Uterus (tissue), 3 donors: ENCODE measurements at regions not wholly inside any gene's neighbourhood (a gene's known extent, or its start where the extent isn't known, plus 50 kb on each side); places are given as distances from the start of the nearest gene placed in this dataset.
"Not testable (repeated sequence)": the region's sequence is repeated elsewhere in the genome, so short reads cannot be mapped to it uniquely, and the experiment has no call there.

Experiments
- DNase-seq, 2 donors: peaks; one replicate each; pipeline ENCODE4 v3.0.0-alpha.2; 2019 to 2020
- H3K27ac ChIP-seq, 2 donors: fragments of 200-600 bp; sonication (generic); 1 replicate in 1 of 2; 2 replicates in 1 of 2; pipeline ENCODE4 v1.5.1; 2016 to 2018
- H3K27me3 ChIP-seq, 2 donors: fragments of 200-600 bp; sonication (generic); one replicate each; pipeline ENCODE4 v1.5.1; 2018 to 2019; ENCODE audit warnings: control low read depth in 1 of 2
- H3K36me3 ChIP-seq, 2 donors: fragments of 200-600 bp; sonication (generic); one replicate each; pipeline ENCODE4 v1.5.1; 2019; ENCODE audit warnings: control low read depth in 1 of 2
- H3K4me1 ChIP-seq, 2 donors: fragments of 200-600 bp; sonication (generic); one replicate each; pipeline ENCODE4 v1.5.1; 2018 to 2019; ENCODE audit warnings: control low read depth in 1 of 2
- H3K4me3 ChIP-seq, 2 donors: fragments of 200-600 bp; sonication (generic); 1 replicate in 1 of 2; 2 replicates in 1 of 2; pipeline ENCODE4 v1.5.1; 2018 to 2019; ENCODE audit warnings: mild to moderate bottlenecking in 1 of 2
- H3K9me3 ChIP-seq, 2 donors: fragments of 200-600 bp; sonication (generic); one replicate each; pipeline ENCODE4 v1.5.1; 2019; ENCODE audit warnings: control low read depth in 1 of 2
- intact Hi-C: fragments of 100-400 bp; cut with DNase I; formaldehyde crosslinking; loops from one replicate; pipeline ENCODE4 v1.15.1; 2023; ENCODE audit warnings: low total_unique reads
- donor health status: DM: yes; HTN: yes; CAD: no.

DNA sequence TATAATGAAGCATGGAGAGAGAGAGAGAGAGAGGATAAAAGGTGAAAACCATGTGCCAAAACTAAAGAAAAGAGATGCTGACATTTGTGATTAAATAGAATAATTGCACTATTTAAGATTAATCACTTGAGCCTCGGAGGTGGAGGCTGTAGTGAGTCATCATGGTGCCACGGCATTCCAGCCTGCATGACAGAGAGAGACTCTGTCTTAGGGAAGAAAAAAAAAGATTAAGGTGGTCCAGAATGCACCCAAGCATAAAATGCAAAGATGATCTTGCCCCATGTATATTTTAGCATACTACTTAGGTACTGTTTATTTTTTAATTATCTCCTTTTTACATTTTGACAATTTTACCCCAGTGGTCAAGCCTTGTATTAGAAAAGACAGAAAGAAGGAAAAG lies 742.5 kb downstream of the SPATA31A1 start:
- DNase-seq, H3K9me3 ChIP-seq, intact Hi-C loops, H3K27ac ChIP-seq, H3K27me3 ChIP-seq, H3K4me3 ChIP-seq, H3K36me3 ChIP-seq, H3K4me1 ChIP-seq: not testable (repeated sequence)

GRCh38 chr9:40106003-40106782 lies 750.7 kb downstream of the SPATA31A1 start:
- peak overlapping the region; percentile 36 to 53 for H3K4me3 ChIP-seq
- intact Hi-C loops, H3K36me3 ChIP-seq, H3K4me1 ChIP-seq, H3K27me3 ChIP-seq, H3K9me3 ChIP-seq: not testable (repeated sequence)
- peak; percentile 11 to 37 for DNase-seq
- peak overlapping the region; percentile 60 to 83 for H3K27ac ChIP-seq

GRCh38 chr9:40106783-40107248 lies 751.3 kb downstream of the SPATA31A1 start:
- DNase-seq, H3K9me3 ChIP-seq, intact Hi-C loops, H3K36me3 ChIP-seq, H3K27me3 ChIP-seq, H3K4me1 ChIP-seq: not testable (repeated sequence)
- H3K4me3 ChIP-seq: peak overlapping the region; percentile 36 to 53
- peak overlapping the region; percentile 36 to 83 for H3K27ac ChIP-seq

GRCh38 chr9:40107251-40107650 lies 751.8 kb downstream of the SPATA31A1 start:
- H3K27me3 ChIP-seq, H3K27ac ChIP-seq, DNase-seq, H3K4me1 ChIP-seq, H3K9me3 ChIP-seq, H3K36me3 ChIP-seq, intact Hi-C loops, H3K4me3 ChIP-seq: not testable (repeated sequence)

DNA sequence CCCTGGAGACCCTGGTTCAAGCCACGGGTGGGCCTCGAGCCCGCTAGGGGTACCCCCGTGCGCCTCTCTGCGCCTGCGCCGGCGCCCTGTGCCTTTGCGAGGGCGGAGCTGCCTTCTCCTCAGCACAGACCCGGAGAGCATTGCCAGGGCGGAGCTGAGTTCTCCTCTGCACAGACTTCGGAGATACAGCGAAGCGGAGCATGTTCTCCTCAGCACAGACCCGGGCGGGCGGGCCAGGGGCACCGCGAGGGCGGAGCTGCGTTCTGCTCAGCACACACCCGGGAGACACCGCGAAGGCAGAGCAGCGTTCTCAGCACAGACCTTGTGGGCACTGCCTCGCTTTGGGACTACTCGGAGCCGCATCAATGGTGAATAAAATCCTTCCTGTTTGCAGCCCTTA lies 753.0 kb downstream of the SPATA31A1 start:
- H3K27me3 ChIP-seq, intact Hi-C loops, H3K4me3 ChIP-seq, DNase-seq, H3K27ac ChIP-seq, H3K36me3 ChIP-seq, H3K9me3 ChIP-seq, H3K4me1 ChIP-seq: not testable (repeated sequence)

GRCh38 chr9:40110751-40111150 lies 755.3 kb downstream of the SPATA31A1 start:
- H3K4me1 ChIP-seq, H3K27ac ChIP-seq, H3K4me3 ChIP-seq, intact Hi-C loops, H3K36me3 ChIP-seq, H3K9me3 ChIP-seq, H3K27me3 ChIP-seq, DNase-seq: not testable (repeated sequence)

DNA sequence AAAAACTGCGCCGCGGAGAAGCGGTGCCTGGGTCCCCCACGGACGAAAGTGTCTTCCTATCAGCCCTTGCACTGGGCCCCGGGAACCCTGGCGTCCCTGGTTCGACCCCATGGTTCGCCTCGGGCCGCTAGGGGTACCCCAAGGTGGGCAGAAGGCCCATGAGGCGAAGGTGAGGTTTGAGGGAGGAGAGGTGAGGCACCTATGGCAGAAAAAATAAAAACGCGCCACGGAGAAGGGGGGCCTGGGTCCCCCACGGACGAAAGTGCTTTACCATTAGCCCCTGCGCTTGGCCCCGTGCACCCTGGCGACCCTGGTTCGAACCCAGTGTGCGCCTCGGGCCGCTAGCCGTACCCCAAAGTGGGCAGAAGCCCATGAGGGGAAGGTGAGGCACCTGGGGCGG lies 756.1 kb downstream of the SPATA31A1 start:
- DNase-seq, intact Hi-C loops, H3K36me3 ChIP-seq, H3K27ac ChIP-seq, H3K4me3 ChIP-seq, H3K4me1 ChIP-seq, H3K9me3 ChIP-seq, H3K27me3 ChIP-seq: not testable (repeated sequence)

GRCh38 chr9:40130598-40130997 lies 775.1 kb downstream of the SPATA31A1 start:
- H3K27me3 ChIP-seq, H3K36me3 ChIP-seq, H3K9me3 ChIP-seq, H3K4me3 ChIP-seq, DNase-seq, intact Hi-C loops, H3K4me1 ChIP-seq, H3K27ac ChIP-seq: not testable (repeated sequence)

GRCh38 chr9:40169204-40169603 lies 813.7 kb downstream of the SPATA31A1 start:
- DNase-seq, intact Hi-C loops, H3K9me3 ChIP-seq, H3K27ac ChIP-seq, H3K4me1 ChIP-seq, H3K4me3 ChIP-seq, H3K36me3 ChIP-seq, H3K27me3 ChIP-seq: not testable (repeated sequence)

- H3K27ac ChIP-seq, H3K36me3 ChIP-seq, H3K4me1 ChIP-seq, intact Hi-C loops, H3K9me3 ChIP-seq, H3K27me3 ChIP-seq, DNase-seq, H3K4me3 ChIP-seq: not testable (repeated sequence)
Measured at GRCh38 chr9:40173316-40173715, 817.8 kb downstream of the SPATA31A1 start.

DNA sequence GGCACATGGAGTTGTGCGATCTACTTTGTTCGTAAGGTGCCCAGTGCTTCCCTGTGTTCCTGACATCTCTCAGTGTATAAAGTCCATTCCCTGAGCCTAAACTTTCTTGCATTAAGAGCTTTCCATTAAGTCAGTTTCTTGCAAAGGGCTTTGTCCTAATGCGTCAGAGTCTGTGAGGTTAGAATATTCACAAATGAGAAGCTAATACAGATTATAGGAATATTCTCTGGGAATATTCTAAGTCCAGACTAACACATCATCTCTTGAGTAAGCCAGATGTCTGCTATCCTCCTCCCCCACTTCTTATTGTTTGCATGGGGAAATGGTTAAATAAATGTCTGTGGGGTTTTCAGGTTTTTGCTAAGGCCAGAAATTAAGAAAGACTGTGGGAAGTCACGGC lies 818.6 kb downstream of the SPATA31A1 start:
- H3K27me3 ChIP-seq, DNase-seq, H3K4me3 ChIP-seq, H3K9me3 ChIP-seq, H3K27ac ChIP-seq, H3K4me1 ChIP-seq, intact Hi-C loops, H3K36me3 ChIP-seq: not testable (repeated sequence)

DNA sequence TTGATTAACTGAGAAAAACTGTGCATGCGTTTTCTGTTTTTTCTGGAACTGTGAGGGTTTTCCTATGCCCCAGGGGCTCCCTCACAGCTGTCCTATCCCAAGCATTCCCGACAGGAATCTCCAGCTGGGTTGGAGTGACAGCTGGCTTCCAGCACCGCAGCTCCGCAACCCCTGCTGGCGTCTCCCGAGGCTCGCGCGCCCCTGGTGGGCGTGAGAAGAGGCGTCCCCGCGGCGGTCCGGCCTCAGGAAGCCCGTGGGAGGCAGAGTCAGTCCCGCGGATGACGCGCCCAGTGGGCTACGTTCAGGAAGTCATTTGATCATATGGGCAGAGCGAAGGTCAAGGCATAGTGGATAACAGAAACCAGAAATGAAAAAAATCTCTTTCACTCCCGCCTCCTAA lies 821.9 kb downstream of the SPATA31A1 start:
- H3K27me3 ChIP-seq, H3K9me3 ChIP-seq, H3K4me1 ChIP-seq, H3K36me3 ChIP-seq, H3K27ac ChIP-seq, intact Hi-C loops, DNase-seq, H3K4me3 ChIP-seq: not testable (repeated sequence)

DNA sequence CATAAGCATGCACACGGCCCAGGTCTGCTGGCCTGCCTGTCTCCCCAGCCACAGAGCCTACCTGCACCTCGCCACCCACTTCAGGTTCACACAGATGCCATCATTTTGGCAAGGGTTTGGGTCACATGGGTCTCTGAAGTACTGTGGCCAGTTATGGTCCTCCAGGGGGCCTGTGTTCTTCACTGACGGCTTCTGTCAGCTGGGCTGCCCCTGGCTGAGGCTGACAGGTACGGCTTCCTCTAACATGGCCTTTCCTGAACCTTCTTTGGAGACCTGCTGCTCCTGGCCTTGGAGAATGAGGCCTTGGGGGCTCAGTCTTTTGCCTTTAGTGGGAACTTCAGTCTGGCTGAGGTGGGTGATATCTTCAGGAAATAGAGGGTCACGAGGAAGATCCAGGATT lies 835.9 kb downstream of the SPATA31A1 start:
- H3K36me3 ChIP-seq, intact Hi-C loops, H3K4me1 ChIP-seq, H3K27me3 ChIP-seq, H3K9me3 ChIP-seq, DNase-seq, H3K27ac ChIP-seq, H3K4me3 ChIP-seq: not testable (repeated sequence)

DNA sequence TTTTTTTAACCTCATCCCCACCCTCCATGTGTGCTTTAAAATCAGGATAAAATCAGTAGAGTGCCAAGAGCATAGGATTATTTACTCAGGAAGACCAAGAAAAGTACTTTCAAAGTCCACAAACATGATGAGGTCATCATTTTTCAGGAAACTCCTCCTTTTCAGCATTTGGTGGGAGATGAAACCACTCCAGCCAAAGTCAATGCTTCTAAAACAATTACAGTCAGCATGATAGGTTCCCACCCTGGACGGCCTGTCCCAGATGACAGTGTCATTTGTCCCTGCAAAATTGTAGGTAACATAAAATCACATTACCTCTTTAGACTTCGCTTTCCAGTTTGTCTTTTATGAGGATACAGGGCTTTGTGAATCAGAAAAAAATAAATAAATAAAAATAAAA lies 836.7 kb downstream of the SPATA31A1 start:
- H3K9me3 ChIP-seq, H3K4me3 ChIP-seq, intact Hi-C loops, H3K36me3 ChIP-seq, DNase-seq, H3K27me3 ChIP-seq, H3K27ac ChIP-seq, H3K4me1 ChIP-seq: not testable (repeated sequence)
